ENCODE measurements at regions not wholly inside any gene's neighbourhood (a gene's known extent, or its start where the extent isn't known, plus 50 kb on each side); places are given as distances from the start of the nearest gene placed in this dataset.

- Histone ChIP-seq H3K9me3 (ENCODE audit: control insufficient read depth, low read length) (peaks cover 2% of the 10 kb centered on the region), H4K91ac (ENCODE audit: low read length) (no peak overlapping the region), H3K14ac (ENCODE audit: low read length in 2 of 2) (no peak overlapping the region), H3K27ac (ENCODE audit: low read length, poor library complexity, severe bottlenecking) (no peak overlapping the region), H2AFZ (ENCODE audit: low read depth, low read length) (no peak overlapping the region), H3K4me2 (ENCODE audit: low read length, poor library complexity, severe bottlenecking) (no peak overlapping the region), H2BK12ac (ENCODE audit: low read length in 2 of 2) (no peak overlapping the region), H3K4ac (ENCODE audit: low read depth in 1 of 2, low read length in 2 of 2) (no peak overlapping the region), H3K18ac (ENCODE audit: low read depth in 1 of 2, low read length in 2 of 2) (no peak overlapping the region), H2BK5ac (ENCODE audit: low read depth, low read length, poor library complexity, severe bottlenecking) (no peak overlapping the region), H2BK120ac (ENCODE audit: low read depth, low read length) (no peak overlapping the region), H3K4me3 (ENCODE audit: insufficient read depth in 1 of 2, low read depth in 1 of 2, low read length in 2 of 2) (no peak overlapping the region), H3K23ac (ENCODE audit: low read length in 2 of 2) (no peak overlapping the region), H3K79me1 (replicated peaks; ENCODE audit: low read length, poor library complexity, severe bottlenecking) (no peaks in the 10 kb centered on the region), H3K36me3 (ENCODE audit: control insufficient read depth in 1 of 2, insufficient read depth in 2 of 2, low read depth in 1 of 2, low read length in 2 of 2) (peaks cover 0 to 3% of the 10 kb centered on the region in 2 experiments), H2AK5ac (ENCODE audit: low read length, severe bottlenecking) (no peak overlapping the region), H3K4me1 (ENCODE audit: control insufficient read depth, insufficient read depth, low read depth, low read length) (no peaks in the 10 kb centered on the region), H2BK15ac (ENCODE audit: low read depth, poor library complexity, severe bottlenecking) (no peak overlapping the region), H3K27me3 (ENCODE audit: control insufficient read depth in 1 of 2, insufficient read depth in 1 of 2, low read length in 2 of 2) (no peaks in the 10 kb centered on the region), H3K9ac (ENCODE audit: low read length) (no peak overlapping the region), H4K8ac (ENCODE audit: low read length) (no peak overlapping the region)
- DNase-seq = peak; percentile 63
- 38% methylated on average over 2 of the region's 2 CpGs for WGBS
These were observed 80.7 kb upstream of the EOLA2 start for GRCh38 chrX:150018931-150019361.

- peaks cover 2% of the 10 kb centered on the region for H3K9me3 ChIP-seq (ENCODE audit: control insufficient read depth, low read length)
- H3K23ac ChIP-seq (ENCODE audit: low read length in 2 of 2) = no peak overlapping the region
- no peak overlapping the region for H3K4me2 ChIP-seq (ENCODE audit: low read length, poor library complexity, severe bottlenecking)
- no peak overlapping the region for H2BK15ac ChIP-seq (ENCODE audit: low read depth, poor library complexity, severe bottlenecking)
- H3K4me3 ChIP-seq (ENCODE audit: insufficient read depth in 1 of 2, low read depth in 1 of 2, low read length in 2 of 2) = no peak overlapping the region
- no peak overlapping the region for H2BK120ac ChIP-seq (ENCODE audit: low read depth, low read length)
- H3K4me1 ChIP-seq (ENCODE audit: control insufficient read depth, insufficient read depth, low read depth, low read length) = no peaks in the 10 kb centered on the region
- no peak for DNase-seq
- no peak overlapping the region for H4K91ac ChIP-seq (ENCODE audit: low read length)
- H3K36me3 ChIP-seq (ENCODE audit: control insufficient read depth in 1 of 2, insufficient read depth in 2 of 2, low read depth in 1 of 2, low read length in 2 of 2) = no peaks in the 10 kb centered on the region
- no peaks in the 10 kb centered on the region for H3K27me3 ChIP-seq (ENCODE audit: control insufficient read depth in 1 of 2, insufficient read depth in 1 of 2, low read length in 2 of 2)
- no CpG with 5 or more reads among the region's 1 CpG for WGBS
- H2AFZ ChIP-seq (ENCODE audit: low read depth, low read length) = no peak overlapping the region
- no peak overlapping the region for H2BK5ac ChIP-seq (ENCODE audit: low read depth, low read length, poor library complexity, severe bottlenecking)
- H3K14ac ChIP-seq (ENCODE audit: low read length in 2 of 2) = no peak overlapping the region
- no peak overlapping the region for H3K27ac ChIP-seq (ENCODE audit: low read length, poor library complexity, severe bottlenecking)
- no peak overlapping the region for H3K18ac ChIP-seq (ENCODE audit: low read depth in 1 of 2, low read length in 2 of 2)
- no peaks in the 10 kb centered on the region for H3K79me1 ChIP-seq (replicated peaks; ENCODE audit: low read length, poor library complexity, severe bottlenecking)
- no peak overlapping the region for H3K4ac ChIP-seq (ENCODE audit: low read depth in 1 of 2, low read length in 2 of 2)
- H2BK12ac ChIP-seq (ENCODE audit: low read length in 2 of 2) = no peak overlapping the region
- H3K9ac ChIP-seq (ENCODE audit: low read length) = no peak overlapping the region
- H2AK5ac ChIP-seq (ENCODE audit: low read length, severe bottlenecking) = no peak overlapping the region
- H4K8ac ChIP-seq (ENCODE audit: low read length) = no peak overlapping the region
These were observed 90.4 kb upstream of the EOLA2 start for GRCh38 chrX:150028692-150029091.

GRCh38 chrX:150032742-150033141 lies 94.5 kb upstream of the EOLA2 start:
- Histone ChIP-seq H3K27me3 (ENCODE audit: control insufficient read depth in 1 of 2, insufficient read depth in 1 of 2, low read length in 2 of 2) (no peaks in the 10 kb centered on the region), H3K36me3 (ENCODE audit: control insufficient read depth in 1 of 2, insufficient read depth in 2 of 2, low read depth in 1 of 2, low read length in 2 of 2) (no peaks in the 10 kb centered on the region), H4K8ac (ENCODE audit: low read length) (no peak overlapping the region), H3K4me1 (ENCODE audit: control insufficient read depth, insufficient read depth, low read depth, low read length) (no peaks in the 10 kb centered on the region), H3K4me3 (ENCODE audit: insufficient read depth in 1 of 2, low read depth in 1 of 2, low read length in 2 of 2) (peak overlapping the region in 1 of 2 experiments; percentile 23), H3K23ac (ENCODE audit: low read length in 2 of 2) (no peak overlapping the region), H3K79me1 (replicated peaks; ENCODE audit: low read length, poor library complexity, severe bottlenecking) (no peaks in the 10 kb centered on the region), H2BK12ac (ENCODE audit: low read length in 2 of 2) (no peak overlapping the region), H2BK15ac (ENCODE audit: low read depth, poor library complexity, severe bottlenecking) (no peak overlapping the region), H4K91ac (ENCODE audit: low read length) (no peak overlapping the region), H3K18ac (ENCODE audit: low read depth in 1 of 2, low read length in 2 of 2) (no peak overlapping the region), H3K9ac (ENCODE audit: low read length) (peak overlapping the region; percentile 35), H2BK120ac (ENCODE audit: low read depth, low read length) (no peak overlapping the region), H3K14ac (ENCODE audit: low read length in 2 of 2) (no peak overlapping the region), H3K4me2 (ENCODE audit: low read length, poor library complexity, severe bottlenecking) (no peak overlapping the region), H3K9me3 (ENCODE audit: control insufficient read depth, low read length) (peaks cover 16% of the 10 kb centered on the region), H2AFZ (ENCODE audit: low read depth, low read length) (no peak overlapping the region), H3K4ac (ENCODE audit: low read depth in 1 of 2, low read length in 2 of 2) (no peak overlapping the region), H2AK5ac (ENCODE audit: low read length, severe bottlenecking) (no peak overlapping the region), H2BK5ac (ENCODE audit: low read depth, low read length, poor library complexity, severe bottlenecking) (no peak overlapping the region), H3K27ac (ENCODE audit: low read length, poor library complexity, severe bottlenecking) (no peak overlapping the region)
- WGBS = 22% methylated on average over 3 of the region's 3 CpGs
- peak; percentile 84 for DNase-seq

GRCh38 chrX:150034788-150035187 lies 96.5 kb upstream of the EOLA2 start:
- no peak overlapping the region for H2AK5ac ChIP-seq (ENCODE audit: low read length, severe bottlenecking)
- no peak overlapping the region for H2BK15ac ChIP-seq (ENCODE audit: low read depth, poor library complexity, severe bottlenecking)
- no peak overlapping the region for H3K14ac ChIP-seq (ENCODE audit: low read length in 2 of 2)
- H4K8ac ChIP-seq (ENCODE audit: low read length) = no peak overlapping the region
- no peak overlapping the region for H3K4me2 ChIP-seq (ENCODE audit: low read length, poor library complexity, severe bottlenecking)
- no CpG with 5 or more reads among the region's 2 CpGs for WGBS
- H4K91ac ChIP-seq (ENCODE audit: low read length) = no peak overlapping the region
- H3K27ac ChIP-seq (ENCODE audit: low read length, poor library complexity, severe bottlenecking) = peak overlapping the region; percentile 76
- H3K79me1 ChIP-seq (replicated peaks; ENCODE audit: low read length, poor library complexity, severe bottlenecking) = no peaks in the 10 kb centered on the region
- no peak overlapping the region for H2BK12ac ChIP-seq (ENCODE audit: low read length in 2 of 2)
- H3K4ac ChIP-seq (ENCODE audit: low read depth in 1 of 2, low read length in 2 of 2) = no peak overlapping the region
- no peak overlapping the region for H2BK5ac ChIP-seq (ENCODE audit: low read depth, low read length, poor library complexity, severe bottlenecking)
- H3K9ac ChIP-seq (ENCODE audit: low read length) = no peak overlapping the region
- H3K23ac ChIP-seq (ENCODE audit: low read length in 2 of 2) = no peak overlapping the region
- no peak for DNase-seq
- no peak overlapping the region for H2BK120ac ChIP-seq (ENCODE audit: low read depth, low read length)
- peak overlapping the region in 1 of 2 experiments; percentile 24 for H3K4me3 ChIP-seq (ENCODE audit: insufficient read depth in 1 of 2, low read depth in 1 of 2, low read length in 2 of 2)
- H3K36me3 ChIP-seq (ENCODE audit: control insufficient read depth in 1 of 2, insufficient read depth in 2 of 2, low read depth in 1 of 2, low read length in 2 of 2) = no peaks in the 10 kb centered on the region
- H3K4me1 ChIP-seq (ENCODE audit: control insufficient read depth, insufficient read depth, low read depth, low read length) = no peaks in the 10 kb centered on the region
- no peak overlapping the region for H3K18ac ChIP-seq (ENCODE audit: low read depth in 1 of 2, low read length in 2 of 2)
- no peaks in the 10 kb centered on the region for H3K27me3 ChIP-seq (ENCODE audit: control insufficient read depth in 1 of 2, insufficient read depth in 1 of 2, low read length in 2 of 2)
- peaks cover 16% of the 10 kb centered on the region for H3K9me3 ChIP-seq (ENCODE audit: control insufficient read depth, low read length)
- no peak overlapping the region for H2AFZ ChIP-seq (ENCODE audit: low read depth, low read length)
